RWPE2 (cell line): ENCODE measurements at regions not wholly inside any gene's neighbourhood (a gene's known extent, or its start where the extent isn't known, plus 50 kb on each side); places are given as distances from the start of the nearest gene placed in this dataset.
A peak's percentile ranks its signal among the peaks of the same experiment; 100 is the strongest.

Experiments
- ATAC-seq: fragments of 200-7000 bp; cut with Tn5 transposase; 3 replicates; pipeline ENCODE4 v1.9.1; 2021; ENCODE audit warnings: low read depth
- DNase-seq: peaks from one replicate; pipeline ENCODE4 v3.0.0-alpha.2; 2020; ENCODE audit warnings: low spot score
- H3K27ac ChIP-seq: fragments of 450-650 bp; 2 replicates; pipeline ENCODE4 v1.5.1; 2017; ENCODE audit warnings: mild to moderate bottlenecking; ENCODE audit not compliant: poor library complexity, severe bottlenecking
- H3K27me3 ChIP-seq: fragments of 250-450 bp; sonication (Bioruptor Pico); 2 replicates; pipeline ENCODE4 v1.5.1; 2021; ENCODE audit warnings: mild to moderate bottlenecking, moderate library complexity; ENCODE audit not compliant: insufficient read depth, poor library complexity, severe bottlenecking
- H3K36me3 ChIP-seq: fragments of 250-450 bp; sonication (Bioruptor Pico); 2 replicates; pipeline ENCODE4 v1.5.1; 2020; ENCODE audit warnings: low read depth, mild to moderate bottlenecking, moderate library complexity
- H3K4me1 ChIP-seq: fragments of 250-450 bp; sonication (Bioruptor Pico); 2 replicates; pipeline ENCODE4 v1.5.1; 2021; ENCODE audit warnings: mild to moderate bottlenecking, moderate library complexity; ENCODE audit not compliant: insufficient read depth, poor library complexity, severe bottlenecking
- H3K4me3 ChIP-seq: fragments of 250-450 bp; sonication (Bioruptor Pico); 2 replicates; pipeline ENCODE4 v1.5.1; 2021; ENCODE audit warnings: mild to moderate bottlenecking, moderate library complexity; ENCODE audit not compliant: severe bottlenecking
- H3K9me3 ChIP-seq: fragments of 250-450 bp; sonication (Bioruptor Pico); 2 replicates; pipeline ENCODE4 v1.5.1; 2021; ENCODE audit warnings: mild to moderate bottlenecking, moderate library complexity; ENCODE audit not compliant: severe bottlenecking
- TF ChIP-seq, protein P1 (sequence below): fragments of 450-650 bp; IDR thresholded peaks from one replicate; pipeline ENCODE4 v1.5.1; 2017; ENCODE audit warnings: mild to moderate bottlenecking, moderate library complexity; ENCODE audit not compliant: poor library complexity, severe bottlenecking

- Histone ChIP-seq H3K36me3 (no peaks in the 10 kb centered on the region), H3K27me3 (no peaks in the 10 kb centered on the region), H3K27ac (peak overlapping the region; percentile 62), H3K4me3 (no peak overlapping the region), H3K9me3 (no peaks in the 10 kb centered on the region), H3K4me1 (peaks cover 27% of the 10 kb centered on the region)
- TF ChIP-seq, protein P1, sequence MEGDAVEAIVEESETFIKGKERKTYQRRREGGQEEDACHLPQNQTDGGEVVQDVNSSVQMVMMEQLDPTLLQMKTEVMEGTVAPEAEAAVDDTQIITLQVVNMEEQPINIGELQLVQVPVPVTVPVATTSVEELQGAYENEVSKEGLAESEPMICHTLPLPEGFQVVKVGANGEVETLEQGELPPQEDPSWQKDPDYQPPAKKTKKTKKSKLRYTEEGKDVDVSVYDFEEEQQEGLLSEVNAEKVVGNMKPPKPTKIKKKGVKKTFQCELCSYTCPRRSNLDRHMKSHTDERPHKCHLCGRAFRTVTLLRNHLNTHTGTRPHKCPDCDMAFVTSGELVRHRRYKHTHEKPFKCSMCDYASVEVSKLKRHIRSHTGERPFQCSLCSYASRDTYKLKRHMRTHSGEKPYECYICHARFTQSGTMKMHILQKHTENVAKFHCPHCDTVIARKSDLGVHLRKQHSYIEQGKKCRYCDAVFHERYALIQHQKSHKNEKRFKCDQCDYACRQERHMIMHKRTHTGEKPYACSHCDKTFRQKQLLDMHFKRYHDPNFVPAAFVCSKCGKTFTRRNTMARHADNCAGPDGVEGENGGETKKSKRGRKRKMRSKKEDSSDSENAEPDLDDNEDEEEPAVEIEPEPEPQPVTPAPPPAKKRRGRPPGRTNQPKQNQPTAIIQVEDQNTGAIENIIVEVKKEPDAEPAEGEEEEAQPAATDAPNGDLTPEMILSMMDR = no peak
- no peak for ATAC-seq
- no peak for DNase-seq
Measured at GRCh38 chr4:137370679-137371078, 161.6 kb downstream of the PCDH18 start.

DNA sequence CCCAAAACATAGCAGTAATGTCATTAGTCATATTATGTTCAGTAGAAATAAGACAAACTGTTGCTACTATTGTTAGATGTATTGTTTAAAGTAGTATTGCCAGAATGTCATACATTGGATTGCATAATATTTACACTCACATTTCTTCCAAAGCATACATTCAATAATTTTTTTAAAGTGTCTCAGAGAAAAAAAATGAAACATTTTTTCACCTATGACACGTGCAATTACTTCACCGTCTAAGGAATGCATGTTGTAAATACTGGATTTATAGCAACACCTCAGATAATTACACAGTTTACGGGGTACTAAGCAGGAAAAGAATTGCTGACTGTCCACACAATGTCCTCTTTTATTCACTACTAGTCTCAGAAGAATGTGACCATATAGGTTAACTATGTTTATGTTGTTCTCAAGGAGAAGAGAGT, 162.1 kb downstream of the PCDH18 start:
- Histone ChIP-seq H3K27me3 (no peaks in the 10 kb centered on the region), H3K9me3 (no peaks in the 10 kb centered on the region), H3K36me3 (no peaks in the 10 kb centered on the region), H3K4me3 (no peak overlapping the region), H3K27ac (peak overlapping the region; percentile 62), H3K4me1 (peaks cover 27% of the 10 kb centered on the region)
- DNase-seq (no peak), ATAC-seq (peak; percentile 73)
- TF ChIP-seq, protein P1 = no peak

- no peaks in the 10 kb centered on the region for H3K36me3 ChIP-seq
- no peak overlapping the region for H3K4me3 ChIP-seq
- DNase-seq (no peak), ATAC-seq (peak; percentile 82)
- H3K9me3 ChIP-seq = no peaks in the 10 kb centered on the region
- peaks cover 27% of the 10 kb centered on the region for H3K4me1 ChIP-seq
- no peaks in the 10 kb centered on the region for H3K27me3 ChIP-seq
- peak overlapping the region; percentile 64 for H3K27ac ChIP-seq
- TF ChIP-seq, protein P1 = no peak
Measured at GRCh38 chr4:137367620-137368019, 164.7 kb downstream of the PCDH18 start.

DNA sequence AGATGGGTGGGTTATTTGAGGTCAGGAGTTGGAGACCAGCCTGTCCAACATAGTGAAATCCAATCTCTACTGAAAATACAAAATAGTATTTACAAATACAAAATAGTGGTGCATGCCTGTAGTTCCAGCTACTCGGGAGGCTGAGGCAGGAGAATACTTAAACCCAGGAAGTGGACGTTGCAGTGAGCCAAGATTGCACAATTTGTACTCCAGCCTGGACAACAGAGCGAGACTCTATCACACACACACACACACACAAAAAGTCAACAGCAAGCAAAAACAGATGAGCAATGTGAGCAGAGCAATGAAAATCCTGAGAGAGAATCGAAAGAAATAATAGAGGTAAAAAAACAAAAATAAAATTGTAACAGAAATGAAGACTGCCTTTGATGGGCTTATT, 168.8 kb downstream of the PCDH18 start:
- TF ChIP-seq, protein P1 = no peak
- H3K27ac ChIP-seq = no peak overlapping the region

GRCh38 chr4:137361756-137362470, 170.4 kb downstream of the PCDH18 start:
- Histone ChIP-seq H3K9me3 (no peaks in the 10 kb centered on the region), H3K4me1 (peaks cover 1% of the 10 kb centered on the region), H3K27ac (no peak overlapping the region), H3K4me3 (no peak overlapping the region), H3K36me3 (no peaks in the 10 kb centered on the region), H3K27me3 (no peaks in the 10 kb centered on the region)
- ATAC-seq (no peak), DNase-seq (no peak)
- TF ChIP-seq, protein P1 = no peak

More for the DNA sequence above, 168.8 kb downstream of the PCDH18 start:
- no peaks in the 10 kb centered on the region for H3K27me3 ChIP-seq
- peaks cover 13% of the 10 kb centered on the region for H3K4me1 ChIP-seq
- H3K4me3 ChIP-seq = no peak overlapping the region
- DNase-seq (no peak), ATAC-seq (no peak)
- H3K9me3 ChIP-seq = no peaks in the 10 kb centered on the region
- no peaks in the 10 kb centered on the region for H3K36me3 ChIP-seq
